ENCODE measurements at regions not wholly inside any gene's neighbourhood (a gene's known extent, or its start where the extent isn't known, plus 50 kb on each side); places are given as distances from the start of the nearest gene placed in this dataset.

GRCh38 chr4:166602068-166602467 is 632.2 kb downstream of the SPOCK3 start:
- Histone ChIP-seq H4K91ac (ENCODE audit: insufficient read depth, low read depth, low read length) (no peak overlapping the region), H3K9ac (ENCODE audit: low read depth, low read length) (no peak overlapping the region), H3K27ac (ENCODE audit: insufficient read depth, low read length) (no peak overlapping the region), H3K36me3 (ENCODE audit: control insufficient read depth, insufficient read depth, low read length) (no peaks in the 10 kb centered on the region), H2BK120ac (ENCODE audit: low read depth, low read length) (no peak overlapping the region), H2BK15ac (ENCODE audit: low read depth, low read length) (no peak overlapping the region), H3K56ac (ENCODE audit: extremely low read depth, insufficient read depth, low read length) (no peak overlapping the region), H4K8ac (ENCODE audit: low read depth in 2 of 2, low read length in 2 of 2) (no peak overlapping the region), H2BK5ac (ENCODE audit: low read depth, low read length, poor library complexity, severe bottlenecking) (no peak overlapping the region), H3K9me3 (ENCODE audit: control insufficient read depth, insufficient read depth, low read length) (peaks cover 10% of the 10 kb centered on the region), H3K4ac (ENCODE audit: low read depth, low read length) (no peak overlapping the region), H3K4me1 (ENCODE audit: control insufficient read depth, insufficient read depth, low read length) (no peaks in the 10 kb centered on the region), H3K14ac (replicated peaks; ENCODE audit: low read depth, low read length) (no peak overlapping the region), H2AK9ac (replicated peaks; ENCODE audit: low read depth, low read length, poor library complexity) (no peak overlapping the region), H2AFZ (replicated peaks; ENCODE audit: low read length, poor library complexity) (no peak overlapping the region), H3K27me3 (ENCODE audit: control insufficient read depth, insufficient read depth, low read length) (no peaks in the 10 kb centered on the region), H3K9me1 (ENCODE audit: insufficient read depth, low read length) (no peaks in the 10 kb centered on the region), H3K4me2 (ENCODE audit: low read depth, low read length) (no peak overlapping the region), H2AK5ac (ENCODE audit: low read depth, low read length) (no peak overlapping the region), H4K5ac (ENCODE audit: low read depth, low read length) (no peak overlapping the region), H4K20me1 (ENCODE audit: insufficient read depth, low read length) (no peaks in the 10 kb centered on the region), H3K4me3 (ENCODE audit: insufficient read depth, low read depth, low read length) (no peak overlapping the region), H3K23ac (ENCODE audit: low read depth, low read length) (no peak overlapping the region), H3K79me1 (ENCODE audit: low read depth in 1 of 2, low read length in 2 of 2) (no peaks in the 10 kb centered on the region), H3K18ac (ENCODE audit: low read depth, low read length) (no peak overlapping the region), H2BK20ac (ENCODE audit: low read depth, low read length) (no peak overlapping the region)
- no peak for ATAC-seq (ENCODE audit: low read depth)
- dilution Hi-C loops (cut with HindIII; ENCODE audit: low sequenced_read_pairs, unreplicated experiment) = no loop called here
- no TSS peak for BruUV-seq (replicated peaks)
- ChIA-PET CTCF (no interaction called here), POLR2A (ENCODE audit: unreplicated experiment) (no interaction called here)
- TF ChIP-seq FOS (IDR thresholded peaks at IDR 0.05; ENCODE audit: low read depth, low read length) (no peak), MAFK (IDR thresholded peaks at IDR 0.05; ENCODE audit: low read depth, low read length) (no peak), NFE2L2 (IDR thresholded peaks at IDR 0.05; ENCODE audit: low read depth, low read length) (no peak), RCOR1 (IDR thresholded peaks at IDR 0.05; ENCODE audit: insufficient replicate concordance, low read length) (no peak), ELK1 (IDR thresholded peaks at IDR 0.05; ENCODE audit: borderline replicate concordance, low read depth, low read length) (no peak), CHD1 (IDR thresholded peaks at IDR 0.05; ENCODE audit: low read depth, low read length) (no peak), BHLHE40 (IDR thresholded peaks at IDR 0.05; ENCODE audit: low read depth, low read length) (no peak), RAD21 (IDR thresholded peaks at IDR 0.05; ENCODE audit: low read length) (no peak), MAZ (IDR thresholded peaks at IDR 0.05; ENCODE audit: borderline replicate concordance, low read depth, low read length) (no peak)
- TF ChIP-seq, protein P1, sequence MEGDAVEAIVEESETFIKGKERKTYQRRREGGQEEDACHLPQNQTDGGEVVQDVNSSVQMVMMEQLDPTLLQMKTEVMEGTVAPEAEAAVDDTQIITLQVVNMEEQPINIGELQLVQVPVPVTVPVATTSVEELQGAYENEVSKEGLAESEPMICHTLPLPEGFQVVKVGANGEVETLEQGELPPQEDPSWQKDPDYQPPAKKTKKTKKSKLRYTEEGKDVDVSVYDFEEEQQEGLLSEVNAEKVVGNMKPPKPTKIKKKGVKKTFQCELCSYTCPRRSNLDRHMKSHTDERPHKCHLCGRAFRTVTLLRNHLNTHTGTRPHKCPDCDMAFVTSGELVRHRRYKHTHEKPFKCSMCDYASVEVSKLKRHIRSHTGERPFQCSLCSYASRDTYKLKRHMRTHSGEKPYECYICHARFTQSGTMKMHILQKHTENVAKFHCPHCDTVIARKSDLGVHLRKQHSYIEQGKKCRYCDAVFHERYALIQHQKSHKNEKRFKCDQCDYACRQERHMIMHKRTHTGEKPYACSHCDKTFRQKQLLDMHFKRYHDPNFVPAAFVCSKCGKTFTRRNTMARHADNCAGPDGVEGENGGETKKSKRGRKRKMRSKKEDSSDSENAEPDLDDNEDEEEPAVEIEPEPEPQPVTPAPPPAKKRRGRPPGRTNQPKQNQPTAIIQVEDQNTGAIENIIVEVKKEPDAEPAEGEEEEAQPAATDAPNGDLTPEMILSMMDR (conservative IDR thresholded peaks at IDR 0.05; ENCODE audit: low read depth, low read length) = no peak
- no CpG with 5 or more reads among the region's 8 CpGs for WGBS, 2 experiments (ENCODE audit: extremely low coverage in 2 of 2, insufficient read length in 1 of 2)
- in situ Hi-C loops (cut with MboI; ENCODE audit: low sequenced_read_pairs) = no loop called here
- DNase-seq = no peak
- intact Hi-C loops (cut with micrococcal nuclease) = no loop called here

Data from IMR-90 (cell line).